Esophagus squamous epithelium (tissue), 5 donors: ENCODE measurements at regions not wholly inside any gene's neighbourhood (a gene's known extent, or its start where the extent isn't known, plus 50 kb on each side); places are given as distances from the start of the nearest gene placed in this dataset.

Experiments used
- DNase-seq: peaks from one replicate; lab custom pipeline; 2025; lab: John Stamatoyannopoulos, UW
- H3K27ac ChIP-seq, 4 donors: fragments of 200-600 bp; sonication (generic); one replicate each; pipeline ENCODE4 v1.5.1; 2016 to 2019; ENCODE audit warnings: mild to moderate bottlenecking in 1 of 4
- H3K27me3 ChIP-seq, 4 donors: fragments of 200-600 bp; sonication (generic); 1 replicate in 3 of 4; 2 replicates in 1 of 4; pipeline versions ENCODE4 v1.5.1 to v1.6.0; 2017 to 2021; ENCODE audit warnings: antibody characterized with exemption in 1 of 4
- H3K36me3 ChIP-seq, 3 donors: fragments of 200-600 bp; sonication (generic); one replicate each; pipeline ENCODE4 v1.5.1; 2016 to 2019
- H3K4me1 ChIP-seq, 3 donors: fragments of 200-600 bp; sonication (generic); one replicate each; pipeline ENCODE4 v1.5.1; 2017 to 2019
- H3K4me3 ChIP-seq, 4 donors: fragments of 200-600 bp; sonication (generic); 1 replicate in 3 of 4; 2 replicates in 1 of 4; pipeline ENCODE4 v1.5.1; 2016 to 2019; ENCODE audit warnings: mild to moderate bottlenecking in 2 of 4, moderate library complexity in 1 of 4
- H3K9me3 ChIP-seq, 3 donors: fragments of 200-600 bp; sonication (generic); one replicate each; pipeline ENCODE4 v1.5.1; 2016 to 2019
- CTCF ChIP-seq, 6 experiments: fragments of 450-650 bp in 4 of 6; fragments of 200-600 bp in 2 of 6; sonication (generic) in 2 of 6; IDR thresholded peaks; one replicate each; pipeline ENCODE4 v1.5.1; 2016 to 2019; ENCODE audit warnings: antibody characterized with exemption in 6 of 6, mild to moderate bottlenecking in 4 of 6, moderate library complexity in 4 of 6
- POLR2A ChIP-seq, 4 donors: fragments of 450-650 bp; IDR thresholded peaks; one replicate each; pipeline ENCODE4 v1.6.1; 2017; ENCODE audit warnings: antibody characterized with exemption in 4 of 4, mild to moderate bottlenecking in 4 of 4, moderate library complexity in 3 of 4
- WGBS, 2 donors: methylation state at CpG; one replicate each; pipeline ENCODE4 v1.1.5; 2018; 5-methylcytosine and 5-hydroxymethylcytosine counted together
- intact Hi-C: fragments of 100-400 bp; cut with DNase I; formaldehyde crosslinking; loops from one replicate; pipeline ENCODE4 v1.15.0; 2022
- donor health status: DM: yes; HTN: yes; CAD: no.

- WGBS, 2 donors: 14 to 17% methylated on average over 1 of the region's 1 CpG
- no peaks in the 10 kb centered on the region for H3K27me3 ChIP-seq
- no peak overlapping the region for H3K27ac ChIP-seq
- no peaks in the 10 kb centered on the region for H3K4me1 ChIP-seq
- intact Hi-C loops: no loop called here
- H3K36me3 ChIP-seq: no peaks in the 10 kb centered on the region
- H3K9me3 ChIP-seq: no peaks in the 10 kb centered on the region
- TF ChIP-seq CTCF (IDR thresholded peaks at IDR 0.05) (no peak), POLR2A (IDR thresholded peaks at IDR 0.05) (no peak)
- H3K4me3 ChIP-seq: no peak overlapping the region
- no peak for DNase-seq
Observed at GRCh38 chr4:162461952-162462351, 298.2 kb upstream of the FSTL5 start.

DNA sequence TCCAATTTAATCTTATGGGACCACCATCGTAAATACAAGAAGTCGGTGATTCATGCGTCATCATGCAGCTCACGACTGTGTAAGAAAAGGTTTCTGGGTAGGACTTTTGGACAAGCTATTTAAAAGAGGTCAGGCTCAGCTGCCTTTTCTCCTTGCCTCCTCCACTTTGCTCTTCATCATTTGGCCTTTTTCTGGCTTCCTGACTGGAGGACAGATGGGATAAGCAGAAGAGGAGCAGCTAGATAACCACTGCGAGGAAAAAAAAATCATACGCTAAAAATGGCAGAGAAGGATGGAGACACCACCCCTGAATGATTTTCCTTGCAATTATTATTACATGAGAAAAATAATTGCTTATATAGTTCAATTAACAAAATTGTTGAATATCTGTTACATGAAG, 294.3 kb upstream of the FSTL5 start:
- no peak for TF ChIP-seq CTCF (IDR thresholded peaks at IDR 0.05)
- TF ChIP-seq POLR2A (IDR thresholded peaks at IDR 0.05): no peak
- intact Hi-C loops: no loop called here
- WGBS, 2 donors: 74 to 78% methylated on average over 6 of the region's 6 CpGs
- Histone ChIP-seq H3K9me3 (no peaks in the 10 kb centered on the region), H3K4me3 (no peak overlapping the region), H3K27ac (no peak overlapping the region), H3K27me3 (no peaks in the 10 kb centered on the region), H3K36me3 (no peaks in the 10 kb centered on the region), H3K4me1 (no peaks in the 10 kb centered on the region)
- DNase-seq: no peak

- H3K27me3 ChIP-seq: no peaks in the 10 kb centered on the region
- H3K27ac ChIP-seq: no peak overlapping the region
- 57 to 63% methylated on average over 5 of the region's 5 CpGs for WGBS, 2 donors
- no peak for TF ChIP-seq CTCF (IDR thresholded peaks at IDR 0.05)
- no peak for TF ChIP-seq POLR2A (IDR thresholded peaks at IDR 0.05)
- H3K4me1 ChIP-seq: no peaks in the 10 kb centered on the region
- H3K9me3 ChIP-seq: no peaks in the 10 kb centered on the region
- no peaks in the 10 kb centered on the region for H3K36me3 ChIP-seq
- H3K4me3 ChIP-seq: no peak overlapping the region
- intact Hi-C loops: no loop called here
- DNase-seq: no peak
Observed at GRCh38 chr4:162457071-162457865, 293.5 kb upstream of the FSTL5 start.

- Histone ChIP-seq H3K36me3 (no peaks in the 10 kb centered on the region), H3K4me1 (no peaks in the 10 kb centered on the region), H3K4me3 (no peak overlapping the region), H3K9me3 (no peaks in the 10 kb centered on the region), H3K27me3 (no peaks in the 10 kb centered on the region), H3K27ac (no peak overlapping the region)
- 49 to 51% methylated on average over 3 of the region's 3 CpGs for WGBS, 2 donors
- TF ChIP-seq POLR2A (IDR thresholded peaks at IDR 0.05) (no peak), CTCF (IDR thresholded peaks at IDR 0.05) (no peak)
- no peak for DNase-seq
- intact Hi-C loops: no loop called here
Observed at GRCh38 chr4:162456106-162456505, 292.3 kb upstream of the FSTL5 start.

DNA sequence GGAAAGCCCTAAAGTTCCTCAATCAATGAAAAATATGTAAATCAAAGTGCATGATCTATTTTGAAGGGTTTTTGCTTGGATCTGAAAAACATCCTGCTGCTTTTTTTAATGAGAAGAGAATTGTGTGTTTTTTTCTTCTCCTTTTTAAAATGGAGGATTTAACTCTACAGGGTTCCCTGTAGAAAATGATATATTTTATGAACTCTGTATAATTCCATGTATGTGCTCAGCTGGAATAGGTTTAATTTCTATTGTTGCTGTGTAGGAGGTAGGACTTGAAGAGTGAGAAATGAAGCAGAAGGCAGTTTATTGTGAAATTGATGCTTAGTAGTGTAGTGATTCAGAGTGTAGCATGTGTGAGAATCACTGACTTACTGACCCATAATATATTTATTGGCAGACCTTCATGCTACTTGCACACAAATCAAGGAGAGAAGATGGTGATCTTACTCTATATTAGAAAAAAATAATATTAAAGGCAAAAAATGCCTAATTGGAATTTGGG, 286.8 kb upstream of the FSTL5 start:
- no peaks in the 10 kb centered on the region for H3K27me3 ChIP-seq
- TF ChIP-seq CTCF (IDR thresholded peaks at IDR 0.05) (no peak), POLR2A (IDR thresholded peaks at IDR 0.05) (no peak)
- H3K9me3 ChIP-seq: no peaks in the 10 kb centered on the region
- H3K4me3 ChIP-seq: no peak overlapping the region
- H3K27ac ChIP-seq: no peak overlapping the region
- no peak for DNase-seq
- intact Hi-C loops: no loop called here
- H3K4me1 ChIP-seq: no peaks in the 10 kb centered on the region
- no peaks in the 10 kb centered on the region for H3K36me3 ChIP-seq
